Calu3 (cell line): ENCODE measurements at regions not wholly inside any gene's neighbourhood (a gene's known extent, or its start where the extent isn't known, plus 50 kb on each side); places are given as distances from the start of the nearest gene placed in this dataset.

Experiments
- BruUV-seq: library from RNA; stranded (reverse); fragments of 400-500 nt; replicated peaks from 2 replicates; lab custom pipeline; 2021; lab: Mats Ljungman, UMichigan
- CTCF ChIA-PET: fragments of 300-600 bp; sonication (Branson Sonifier 250); formaldehyde crosslinking; loops from one replicate; lab custom pipeline; 2022; ENCODE audit warnings: antibody characterized with exemption; lab: Charles Lee
- DNase-seq: peaks from one replicate; pipeline ENCODE4 v3.0.0; 2022
- H3K27ac Mint-ChIP-seq: one replicate; pipeline ENCODE4 v1.8.0; 2022; ENCODE audit warnings: mixed read lengths; ENCODE audit not compliant: unreplicated experiment
- H3K27me3 Mint-ChIP-seq: one replicate; pipeline ENCODE4 v1.8.0; 2022; ENCODE audit warnings: mixed read lengths; ENCODE audit not compliant: unreplicated experiment
- H3K36me3 Mint-ChIP-seq: one replicate; pipeline ENCODE4 v1.8.0; 2022; ENCODE audit warnings: mild to moderate bottlenecking, moderate library complexity, mixed read lengths; ENCODE audit not compliant: insufficient read depth, unreplicated experiment
- H3K4me1 Mint-ChIP-seq: one replicate; pipeline ENCODE4 v1.8.0; 2022; ENCODE audit warnings: mild to moderate bottlenecking, low read depth, mixed read lengths; ENCODE audit not compliant: unreplicated experiment
- H3K4me3 Mint-ChIP-seq: one replicate; pipeline ENCODE4 v1.8.0; 2022; ENCODE audit warnings: mild to moderate bottlenecking, low read depth, moderate library complexity, mixed read lengths; ENCODE audit not compliant: unreplicated experiment
- H3K9me3 Mint-ChIP-seq: one replicate; pipeline ENCODE4 v1.8.0; 2022; ENCODE audit warnings: low read depth, mixed read lengths; ENCODE audit not compliant: unreplicated experiment
- CTCF ChIP-seq: fragments of 200-600 bp; IDR thresholded peaks from one replicate; pipeline ENCODE4 v1.8.0; 2022; ENCODE audit warnings: antibody characterized with exemption; ENCODE audit not compliant: unreplicated experiment
- intact Hi-C: fragments of 100-400 bp; cut with micrococcal nuclease; formaldehyde crosslinking; loops from one replicate; pipeline ENCODE4 v1.10.0; 2022; ENCODE audit not compliant: unreplicated experiment

- TF ChIP-seq CTCF: no peak
- no TSS peak for BruUV-seq
- H3K27me3 Mint-ChIP-seq: peaks cover 57% of the 10 kb centered on the region
- no peak overlapping the region for H3K4me3 Mint-ChIP-seq
- intact Hi-C loops: no loop called here
- CTCF ChIA-PET: no interaction called here
- H3K27ac Mint-ChIP-seq: no peak overlapping the region
- H3K9me3 Mint-ChIP-seq: no peaks in the 10 kb centered on the region
- peak; percentile 2 for DNase-seq
- no peaks in the 10 kb centered on the region for H3K4me1 Mint-ChIP-seq
- H3K36me3 Mint-ChIP-seq: no peaks in the 10 kb centered on the region
Measured at GRCh38 chr4:53688186-53688790, 97.0 kb upstream of the LNX1 start.

- BruUV-seq: no TSS peak
- H3K4me1 Mint-ChIP-seq: no peaks in the 10 kb centered on the region
Measured at GRCh38 chr4:53686521-53686920, 95.2 kb upstream of the LNX1 start.

GRCh38 chr4:53684136-53685130 lies 93.1 kb upstream of the LNX1 start:
- H3K27me3 Mint-ChIP-seq: peaks cover 69% of the 10 kb centered on the region
- DNase-seq: no peak
- CTCF ChIA-PET: no interaction called here
- no TSS peak for BruUV-seq
- peaks cover 3% of the 10 kb centered on the region for H3K9me3 Mint-ChIP-seq
- no peak overlapping the region for H3K27ac Mint-ChIP-seq
- intact Hi-C loops: no loop called here
- TF ChIP-seq CTCF: no peak
- no peaks in the 10 kb centered on the region for H3K36me3 Mint-ChIP-seq
- H3K4me3 Mint-ChIP-seq: no peak overlapping the region
- H3K4me1 Mint-ChIP-seq: no peaks in the 10 kb centered on the region

More at GRCh38 chr4:53686521-53686920, 95.2 kb upstream of the LNX1 start:
- H3K36me3 Mint-ChIP-seq: no peaks in the 10 kb centered on the region
- TF ChIP-seq CTCF: no peak
- DNase-seq: no peak
- no peaks in the 10 kb centered on the region for H3K9me3 Mint-ChIP-seq
- no peak overlapping the region for H3K4me3 Mint-ChIP-seq
- no peak overlapping the region for H3K27ac Mint-ChIP-seq
- intact Hi-C loops: no loop called here
- peaks cover 74% of the 10 kb centered on the region for H3K27me3 Mint-ChIP-seq
- CTCF ChIA-PET: no interaction called here

DNA sequence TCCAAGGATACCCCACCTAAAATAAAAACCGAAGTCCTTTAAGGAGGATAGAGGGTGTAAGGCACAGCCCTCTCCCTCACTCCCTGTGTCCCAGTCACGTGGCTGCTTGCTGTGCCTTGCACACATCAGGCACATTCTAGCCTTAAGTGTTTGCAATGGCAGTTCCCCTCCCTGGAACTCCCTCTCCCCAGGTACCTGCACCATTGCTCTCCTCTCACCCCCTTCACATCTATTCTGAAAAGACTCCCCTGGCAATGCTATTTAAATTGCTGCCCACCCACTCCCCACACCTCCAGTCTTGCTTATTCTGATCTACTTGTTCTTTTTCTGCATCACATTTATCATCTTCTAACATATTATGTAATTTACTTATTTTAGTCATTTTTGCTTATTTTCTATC lies 91.6 kb upstream of the LNX1 start:
- Mint-ChIP-seq H3K4me3 (no peak overlapping the region), H3K9me3 (peaks cover 3% of the 10 kb centered on the region), H3K27ac (no peak overlapping the region), H3K4me1 (no peaks in the 10 kb centered on the region), H3K27me3 (peaks cover 56% of the 10 kb centered on the region), H3K36me3 (no peaks in the 10 kb centered on the region)
- no TSS peak for BruUV-seq
- intact Hi-C loops: no loop called here
- TF ChIP-seq CTCF: no peak
- no peak for DNase-seq
- CTCF ChIA-PET: no interaction called here
